GM12892 (cell line): ENCODE measurements at regions not wholly inside any gene's neighbourhood (a gene's known extent, or its start where the extent isn't known, plus 50 kb on each side); places are given as distances from the start of the nearest gene placed in this dataset.
"Not testable (repeated sequence)": the region's sequence is repeated elsewhere in the genome, so short reads cannot be mapped to it uniquely, and the experiment has no call there.

ENCODE experiments used
- DNase-seq: peaks from one replicate; pipeline ENCODE4 v3.0.0; 2011; ENCODE audit not compliant: insufficient read length
- FAIRE-seq: peaks from 2 replicates; lab custom pipeline; 2011; peaks lifted over from hg19 to GRCh38; lab: Jason Lieb, UNC
- POLR2A ChIP-seq: IDR thresholded peaks from 2 replicates; pipeline ENCODE4 v1.6.1; 2011; ENCODE audit warnings: low read depth, low read length, control low read depth
- POLR2AphosphoS5 ChIP-seq: IDR thresholded peaks from 2 replicates; pipeline ENCODE4 v1.6.1; 2011; ENCODE audit warnings: low read depth, low read length, control low read depth
- TAF1 ChIP-seq: IDR thresholded peaks from 2 replicates; pipeline ENCODE4 v1.6.1; 2011; ENCODE audit warnings: low read depth, mild to moderate bottlenecking, control low read depth, low read length, borderline replicate concordance

GRCh38 chr14:61153431-61153830, 127.7 kb downstream of the TMEM30B start:
- FAIRE-seq = no peak
- TF ChIP-seq POLR2AphosphoS5 = no peak
- TF ChIP-seq POLR2A = no peak
- no peak for TF ChIP-seq TAF1
- no peak for DNase-seq

- FAIRE-seq (no peak), DNase-seq (no peak)
- TF ChIP-seq POLR2A (no peak), POLR2AphosphoS5 (no peak), TAF1 (no peak)
Measured at GRCh38 chr14:61152851-61153364, 128.2 kb downstream of the TMEM30B start.

GRCh38 chr14:61151251-61151650, 129.9 kb downstream of the TMEM30B start:
- DNase-seq = no peak
- TF ChIP-seq POLR2A = no peak
- TF ChIP-seq TAF1 = no peak
- no peak for TF ChIP-seq POLR2AphosphoS5
- no peak for FAIRE-seq

GRCh38 chr14:61150851-61151250, 130.3 kb downstream of the TMEM30B start:
- TF ChIP-seq POLR2A = no peak
- no peak for TF ChIP-seq TAF1
- TF ChIP-seq POLR2AphosphoS5 = no peak
- DNase-seq (no peak), FAIRE-seq (no peak)

- no peak for DNase-seq
- TF ChIP-seq TAF1 = no peak
- no peak for TF ChIP-seq POLR2A
- no peak for TF ChIP-seq POLR2AphosphoS5
- FAIRE-seq = no peak
Measured at GRCh38 chr14:61149896-61150295, 131.2 kb downstream of the TMEM30B start.

GRCh38 chr14:61148742-61149350, 132.3 kb downstream of the TMEM30B start:
- FAIRE-seq = no peak
- no peak for DNase-seq
- no peak for TF ChIP-seq POLR2A
- no peak for TF ChIP-seq POLR2AphosphoS5
- no peak for TF ChIP-seq TAF1

- DNase-seq (no peak), FAIRE-seq (no peak)
- TF ChIP-seq POLR2A = no peak
- no peak for TF ChIP-seq TAF1
- TF ChIP-seq POLR2AphosphoS5 = no peak
Measured at GRCh38 chr14:61147831-61148549, 133.1 kb downstream of the TMEM30B start.

GRCh38 chr14:61147381-61147821, 133.7 kb downstream of the TMEM30B start:
- DNase-seq (no peak), FAIRE-seq (no peak)
- TF ChIP-seq TAF1 (no peak), POLR2AphosphoS5 (no peak), POLR2A (no peak)

GRCh38 chr14:61146899-61147298, 134.2 kb downstream of the TMEM30B start:
- no peak for TF ChIP-seq POLR2AphosphoS5
- no peak for TF ChIP-seq TAF1
- no peak for TF ChIP-seq POLR2A
- FAIRE-seq (no peak), DNase-seq (no peak)

- DNase-seq = no peak
- no peak for FAIRE-seq
- TF ChIP-seq POLR2A (no peak), TAF1 (no peak), POLR2AphosphoS5 (no peak)
Measured at GRCh38 chr14:61145903-61146481, 135.1 kb downstream of the TMEM30B start.

- DNase-seq = no peak
- no peak for FAIRE-seq
- TF ChIP-seq POLR2AphosphoS5 = no peak
- TF ChIP-seq POLR2A = no peak
- no peak for TF ChIP-seq TAF1
Measured at GRCh38 chr14:61145034-61145902, 135.9 kb downstream of the TMEM30B start.

GRCh38 chr14:61144117-61145033, 136.8 kb downstream of the TMEM30B start:
- FAIRE-seq, DNase-seq: not testable (repeated sequence)
